SU-DHL-6 (cell line): ENCODE measurements at regions not wholly inside any gene's neighbourhood (a gene's known extent, or its start where the extent isn't known, plus 50 kb on each side); places are given as distances from the start of the nearest gene placed in this dataset.

Source experiments
- EZH2phosphoT487 ChIP-seq: fragments of 200-600 bp; sonication (generic), shearing (Covaris generic); conservative IDR thresholded peaks from 2 replicates; pipeline ENCODE4 v1.6.1; 2018; ENCODE audit warnings: mild to moderate bottlenecking, antibody characterized with exemption, low read length, moderate library complexity, mixed read lengths
- TF ChIP-seq, protein P1 (sequence below): fragments of 200-600 bp; sonication (generic); IDR thresholded peaks from one replicate; pipeline ENCODE4 v1.5.1; 2017; ENCODE audit warnings: antibody characterized with exemption, mild to moderate bottlenecking, low read length, moderate library complexity; ENCODE audit not compliant: insufficient read depth, poor library complexity, severe bottlenecking

DNA sequence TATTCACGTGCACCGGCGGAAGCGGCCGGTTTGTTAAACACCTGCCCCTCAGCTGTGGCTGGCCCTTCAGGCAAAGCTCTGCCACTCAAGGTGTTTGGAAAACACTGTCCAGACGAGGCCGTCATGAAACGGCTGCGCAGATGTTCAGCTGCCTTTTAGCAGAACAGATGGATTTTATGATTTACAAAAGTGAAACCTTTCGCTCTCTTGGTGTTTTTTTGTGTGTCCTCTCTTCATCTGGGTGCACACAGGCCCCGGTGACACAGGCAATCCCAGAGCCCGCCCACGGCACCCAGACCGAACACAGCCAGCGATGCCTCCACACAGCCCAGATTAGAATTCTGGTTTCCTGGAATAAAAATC, 397.0 kb downstream of the SMOC2 start:
- TF ChIP-seq, protein P1, sequence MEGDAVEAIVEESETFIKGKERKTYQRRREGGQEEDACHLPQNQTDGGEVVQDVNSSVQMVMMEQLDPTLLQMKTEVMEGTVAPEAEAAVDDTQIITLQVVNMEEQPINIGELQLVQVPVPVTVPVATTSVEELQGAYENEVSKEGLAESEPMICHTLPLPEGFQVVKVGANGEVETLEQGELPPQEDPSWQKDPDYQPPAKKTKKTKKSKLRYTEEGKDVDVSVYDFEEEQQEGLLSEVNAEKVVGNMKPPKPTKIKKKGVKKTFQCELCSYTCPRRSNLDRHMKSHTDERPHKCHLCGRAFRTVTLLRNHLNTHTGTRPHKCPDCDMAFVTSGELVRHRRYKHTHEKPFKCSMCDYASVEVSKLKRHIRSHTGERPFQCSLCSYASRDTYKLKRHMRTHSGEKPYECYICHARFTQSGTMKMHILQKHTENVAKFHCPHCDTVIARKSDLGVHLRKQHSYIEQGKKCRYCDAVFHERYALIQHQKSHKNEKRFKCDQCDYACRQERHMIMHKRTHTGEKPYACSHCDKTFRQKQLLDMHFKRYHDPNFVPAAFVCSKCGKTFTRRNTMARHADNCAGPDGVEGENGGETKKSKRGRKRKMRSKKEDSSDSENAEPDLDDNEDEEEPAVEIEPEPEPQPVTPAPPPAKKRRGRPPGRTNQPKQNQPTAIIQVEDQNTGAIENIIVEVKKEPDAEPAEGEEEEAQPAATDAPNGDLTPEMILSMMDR, result no peak
- no peak for TF ChIP-seq EZH2phosphoT487
